ENCODE measurements at regions not wholly inside any gene's neighbourhood (a gene's known extent, or its start where the extent isn't known, plus 50 kb on each side); places are given as distances from the start of the nearest gene placed in this dataset.

GRCh38 chr7:156579566-156579965, 61.0 kb upstream of the RNF32 start:
- TF ChIP-seq POLR2AphosphoS5 (IDR thresholded peaks at IDR 0.05; ENCODE audit: low read depth), result no peak
- no peak for TF ChIP-seq CTCF (IDR thresholded peaks at IDR 0.05; ENCODE audit: insufficient read depth, low read length)
- TF ChIP-seq, protein P1, sequence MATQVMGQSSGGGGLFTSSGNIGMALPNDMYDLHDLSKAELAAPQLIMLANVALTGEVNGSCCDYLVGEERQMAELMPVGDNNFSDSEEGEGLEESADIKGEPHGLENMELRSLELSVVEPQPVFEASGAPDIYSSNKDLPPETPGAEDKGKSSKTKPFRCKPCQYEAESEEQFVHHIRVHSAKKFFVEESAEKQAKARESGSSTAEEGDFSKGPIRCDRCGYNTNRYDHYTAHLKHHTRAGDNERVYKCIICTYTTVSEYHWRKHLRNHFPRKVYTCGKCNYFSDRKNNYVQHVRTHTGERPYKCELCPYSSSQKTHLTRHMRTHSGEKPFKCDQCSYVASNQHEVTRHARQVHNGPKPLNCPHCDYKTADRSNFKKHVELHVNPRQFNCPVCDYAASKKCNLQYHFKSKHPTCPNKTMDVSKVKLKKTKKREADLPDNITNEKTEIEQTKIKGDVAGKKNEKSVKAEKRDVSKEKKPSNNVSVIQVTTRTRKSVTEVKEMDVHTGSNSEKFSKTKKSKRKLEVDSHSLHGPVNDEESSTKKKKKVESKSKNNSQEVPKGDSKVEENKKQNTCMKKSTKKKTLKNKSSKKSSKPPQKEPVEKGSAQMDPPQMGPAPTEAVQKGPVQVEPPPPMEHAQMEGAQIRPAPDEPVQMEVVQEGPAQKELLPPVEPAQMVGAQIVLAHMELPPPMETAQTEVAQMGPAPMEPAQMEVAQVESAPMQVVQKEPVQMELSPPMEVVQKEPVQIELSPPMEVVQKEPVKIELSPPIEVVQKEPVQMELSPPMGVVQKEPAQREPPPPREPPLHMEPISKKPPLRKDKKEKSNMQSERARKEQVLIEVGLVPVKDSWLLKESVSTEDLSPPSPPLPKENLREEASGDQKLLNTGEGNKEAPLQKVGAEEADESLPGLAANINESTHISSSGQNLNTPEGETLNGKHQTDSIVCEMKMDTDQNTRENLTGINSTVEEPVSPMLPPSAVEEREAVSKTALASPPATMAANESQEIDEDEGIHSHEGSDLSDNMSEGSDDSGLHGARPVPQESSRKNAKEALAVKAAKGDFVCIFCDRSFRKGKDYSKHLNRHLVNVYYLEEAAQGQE (IDR thresholded peaks at IDR 0.05; ENCODE audit: insufficient replicate concordance, low read depth), result no peak
